ENCODE measurements at regions not wholly inside any gene's neighbourhood (a gene's known extent, or its start where the extent isn't known, plus 50 kb on each side); places are given as distances from the start of the nearest gene placed in this dataset.

DNA sequence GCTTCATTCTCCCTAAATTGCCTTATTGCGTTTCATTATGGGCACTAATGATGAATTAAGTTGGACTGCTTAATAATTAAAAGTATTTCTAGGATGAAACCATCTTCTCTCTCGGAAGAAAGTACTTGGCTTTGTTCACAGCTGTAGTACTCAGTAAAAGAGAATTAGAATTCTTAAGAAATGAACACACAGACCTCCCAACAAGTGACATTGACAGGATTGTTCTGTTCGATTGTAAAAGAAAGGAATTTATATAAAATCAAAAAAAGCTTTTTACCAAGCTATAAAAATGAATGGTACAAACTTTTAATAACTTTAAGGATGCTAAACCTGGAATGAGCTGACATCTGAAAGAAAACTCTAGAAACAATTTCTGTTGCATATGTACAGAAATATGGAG lies 416.4 kb upstream of the THRB start:
- H3K36me3 ChIP-seq (ENCODE audit: insufficient read depth) = no peaks in the 10 kb centered on the region
- no peak overlapping the region for H3K27ac ChIP-seq (ENCODE audit: low read depth)
- H3K4me3 ChIP-seq (ENCODE audit: low read depth, low read length) = no peak overlapping the region
- DNase-seq (ENCODE audit: extremely low spot score) = no peak
- no peaks in the 10 kb centered on the region for H3K4me1 ChIP-seq (ENCODE audit: insufficient read depth)
- WGBS = 54% methylated on average over 3 of the region's 3 CpGs

DNA sequence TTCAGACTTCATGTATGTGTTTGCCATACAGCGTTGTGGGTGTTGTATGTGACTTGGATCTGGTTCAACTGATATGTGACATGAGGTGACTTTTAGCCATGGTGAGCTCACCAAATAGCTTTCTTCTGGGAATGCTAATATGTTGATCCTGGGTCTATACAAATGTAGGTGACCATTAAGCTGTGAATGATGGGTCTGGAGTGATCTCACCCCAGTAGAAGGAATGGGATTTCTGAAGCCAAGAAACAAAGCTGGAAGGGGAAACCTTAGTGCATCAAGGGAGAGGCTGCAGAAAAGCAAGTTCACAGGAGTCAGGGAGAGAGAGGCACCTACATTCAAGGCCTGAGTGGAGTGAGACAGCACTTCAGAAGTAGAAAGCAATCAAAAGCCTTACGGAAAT lies 421.0 kb upstream of the THRB start:
- WGBS = 94% methylated on average over 2 of the region's 2 CpGs
- Histone ChIP-seq H3K36me3 (ENCODE audit: insufficient read depth) (no peaks in the 10 kb centered on the region), H3K4me3 (ENCODE audit: low read depth, low read length) (no peak overlapping the region), H3K27ac (ENCODE audit: low read depth) (no peak overlapping the region), H3K4me1 (ENCODE audit: insufficient read depth) (no peaks in the 10 kb centered on the region)
- DNase-seq (ENCODE audit: extremely low spot score) = no peak

DNA sequence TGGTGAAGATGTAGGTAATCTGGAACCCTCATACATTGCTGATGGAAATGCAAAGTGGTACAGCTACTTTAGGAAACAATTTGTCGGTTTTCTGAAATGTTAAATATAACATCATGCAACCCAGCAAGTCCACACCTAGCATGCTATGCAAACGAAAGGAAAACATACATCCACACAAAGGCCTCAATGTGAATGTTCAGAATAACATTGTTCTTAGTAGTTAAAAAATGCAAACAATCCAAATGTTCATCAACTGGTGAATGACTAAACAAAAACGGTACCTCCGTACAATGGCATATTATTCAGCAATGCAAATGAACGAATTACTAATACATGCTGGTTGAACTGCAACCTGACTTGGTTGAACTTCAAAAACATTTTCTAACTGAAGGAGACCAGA lies 423.3 kb upstream of the THRB start:
- Histone ChIP-seq H3K27ac (ENCODE audit: low read depth) (no peak overlapping the region), H3K4me3 (ENCODE audit: low read depth, low read length) (no peak overlapping the region), H3K4me1 (ENCODE audit: insufficient read depth) (no peaks in the 10 kb centered on the region), H3K36me3 (ENCODE audit: insufficient read depth) (no peaks in the 10 kb centered on the region)
- DNase-seq (ENCODE audit: extremely low spot score) = no peak
- WGBS = 95% methylated on average over 5 of the region's 5 CpGs

GRCh38 chr3:24923570-24923969 lies 428.9 kb upstream of the THRB start:
- no peak for DNase-seq (ENCODE audit: extremely low spot score)
- H3K36me3 ChIP-seq (ENCODE audit: insufficient read depth) = no peaks in the 10 kb centered on the region
- H3K4me3 ChIP-seq (ENCODE audit: low read depth, low read length) = no peak overlapping the region
- no peak overlapping the region for H3K27ac ChIP-seq (ENCODE audit: low read depth)
- WGBS = 83% methylated on average over 2 of the region's 2 CpGs
- no peaks in the 10 kb centered on the region for H3K4me1 ChIP-seq (ENCODE audit: insufficient read depth)

GRCh38 chr3:24929521-24929920 lies 434.9 kb upstream of the THRB start:
- WGBS = 90% methylated on average over 1 of the region's 1 CpG

DNA sequence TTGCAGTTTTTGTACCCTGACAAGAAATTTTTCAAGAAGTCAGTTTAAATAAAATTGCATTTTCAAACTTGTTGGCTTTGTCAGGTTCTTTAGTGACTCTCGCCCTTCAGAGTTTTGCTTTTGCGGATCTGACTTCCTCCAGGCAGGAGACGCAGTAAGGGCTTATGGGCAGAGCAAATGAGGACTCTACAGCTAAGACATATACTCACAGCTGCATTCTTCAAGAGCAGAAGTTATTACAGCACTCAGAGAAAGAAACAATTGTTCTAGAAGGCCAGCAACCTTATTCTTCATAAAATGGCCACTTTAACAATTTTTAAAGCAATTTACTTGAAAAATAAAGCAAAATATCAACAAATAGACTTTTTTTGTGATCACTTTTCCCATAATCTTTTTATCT lies 438.8 kb upstream of the THRB start:
- no peak for DNase-seq (ENCODE audit: extremely low spot score)
- Histone ChIP-seq H3K4me1 (ENCODE audit: insufficient read depth) (no peaks in the 10 kb centered on the region), H3K4me3 (ENCODE audit: low read depth, low read length) (no peak overlapping the region), H3K27ac (ENCODE audit: low read depth) (no peak overlapping the region), H3K36me3 (ENCODE audit: insufficient read depth) (no peaks in the 10 kb centered on the region)
- WGBS = 97% methylated on average over 3 of the region's 3 CpGs

More at GRCh38 chr3:24929521-24929920, 434.9 kb upstream of the THRB start:
- no peak for DNase-seq (ENCODE audit: extremely low spot score)
- Histone ChIP-seq H3K4me3 (ENCODE audit: low read depth, low read length) (no peak overlapping the region), H3K27ac (ENCODE audit: low read depth) (no peak overlapping the region), H3K4me1 (ENCODE audit: insufficient read depth) (no peaks in the 10 kb centered on the region), H3K36me3 (ENCODE audit: insufficient read depth) (no peaks in the 10 kb centered on the region)

DNA sequence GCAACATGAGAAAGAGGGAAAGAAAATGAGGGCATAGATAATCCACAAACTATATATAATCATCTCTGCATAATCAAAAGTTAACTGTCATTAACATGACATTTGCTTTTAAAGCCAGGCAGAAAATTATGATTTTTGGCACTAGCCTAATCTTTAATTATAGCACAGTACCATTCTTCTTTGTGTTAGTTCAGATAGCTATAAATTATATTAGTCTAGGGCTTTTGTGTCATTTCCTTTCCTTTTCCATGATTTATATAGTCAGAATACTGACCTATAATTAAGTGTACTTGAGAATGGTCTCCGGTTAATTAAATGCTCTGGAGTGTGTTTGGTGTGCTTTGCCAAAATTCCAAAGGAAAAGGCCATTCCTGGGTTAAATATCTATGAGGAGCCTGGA lies 441.9 kb upstream of the THRB start:
- H3K4me3 ChIP-seq (ENCODE audit: low read depth, low read length) = no peak overlapping the region
- 68% methylated on average over 1 of the region's 1 CpG for WGBS
- no peaks in the 10 kb centered on the region for H3K4me1 ChIP-seq (ENCODE audit: insufficient read depth)
- no peaks in the 10 kb centered on the region for H3K36me3 ChIP-seq (ENCODE audit: insufficient read depth)
- no peak overlapping the region for H3K27ac ChIP-seq (ENCODE audit: low read depth)
- DNase-seq (ENCODE audit: extremely low spot score) = no peak

- H3K27ac ChIP-seq (ENCODE audit: low read depth) = no peak overlapping the region
- no peaks in the 10 kb centered on the region for H3K36me3 ChIP-seq (ENCODE audit: insufficient read depth)
- WGBS = 55% methylated on average over 5 of the region's 5 CpGs
- no peaks in the 10 kb centered on the region for H3K4me1 ChIP-seq (ENCODE audit: insufficient read depth)
- no peak overlapping the region for H3K4me3 ChIP-seq (ENCODE audit: low read depth, low read length)
- DNase-seq (ENCODE audit: extremely low spot score) = peak; percentile 26
These were observed 442.6 kb upstream of the THRB start for GRCh38 chr3:24937228-24937627.

- WGBS = 72% methylated on average over 5 of the region's 5 CpGs
- Histone ChIP-seq H3K4me1 (ENCODE audit: insufficient read depth) (no peaks in the 10 kb centered on the region), H3K36me3 (ENCODE audit: insufficient read depth) (no peaks in the 10 kb centered on the region), H3K27ac (ENCODE audit: low read depth) (no peak overlapping the region), H3K4me3 (ENCODE audit: low read depth, low read length) (no peak overlapping the region)
- no peak for DNase-seq (ENCODE audit: extremely low spot score)
These were observed 443.1 kb upstream of the THRB start for GRCh38 chr3:24937780-24938179.

- Histone ChIP-seq H3K4me1 (ENCODE audit: insufficient read depth) (no peaks in the 10 kb centered on the region), H3K4me3 (ENCODE audit: low read depth, low read length) (no peak overlapping the region), H3K36me3 (ENCODE audit: insufficient read depth) (no peaks in the 10 kb centered on the region), H3K27ac (ENCODE audit: low read depth) (no peak overlapping the region)
- no peak for DNase-seq (ENCODE audit: extremely low spot score)
- WGBS = 85% methylated on average over 3 of the region's 3 CpGs
These were observed 449.3 kb upstream of the THRB start for GRCh38 chr3:24943961-24944360.

DNA sequence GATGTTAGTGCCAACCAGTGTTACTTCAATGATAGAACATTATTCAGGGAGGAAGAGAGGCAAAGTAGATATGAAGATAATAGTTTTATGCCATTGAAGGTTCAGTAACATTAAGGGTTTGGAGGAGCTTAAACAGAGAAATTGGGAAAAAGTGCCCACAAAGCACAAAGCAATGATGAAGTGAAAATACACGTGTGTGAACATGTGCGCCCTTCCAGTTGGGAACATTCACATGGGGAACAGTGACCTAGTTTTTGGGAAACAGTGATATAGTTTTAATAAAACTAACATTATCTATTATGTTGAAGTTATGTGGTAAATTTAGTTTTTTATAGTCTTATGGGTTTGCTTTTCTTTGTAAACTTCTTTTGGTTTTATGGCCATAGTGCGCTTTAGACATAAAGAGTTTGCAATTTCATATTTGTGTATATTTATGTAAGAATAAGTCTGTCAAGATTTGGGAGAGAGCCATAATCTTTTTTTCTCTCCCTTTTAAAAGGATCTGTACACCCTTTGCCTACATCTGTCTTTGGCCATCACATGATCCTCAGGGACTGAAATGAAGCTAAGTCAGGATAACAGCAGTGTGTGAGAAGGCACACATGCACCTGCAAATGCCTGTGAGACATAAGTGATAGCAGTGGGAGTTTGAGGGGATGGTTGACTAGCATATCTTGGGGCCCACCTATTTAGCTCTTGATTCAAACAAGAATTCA lies 450.3 kb upstream of the THRB start:
- WGBS = 79% methylated on average over 3 of the region's 3 CpGs
- Histone ChIP-seq H3K4me3 (ENCODE audit: low read depth, low read length) (no peak overlapping the region), H3K27ac (ENCODE audit: low read depth) (no peak overlapping the region), H3K4me1 (ENCODE audit: insufficient read depth) (no peaks in the 10 kb centered on the region), H3K36me3 (ENCODE audit: insufficient read depth) (no peaks in the 10 kb centered on the region)
- DNase-seq (ENCODE audit: extremely low spot score) = no peak

DNA sequence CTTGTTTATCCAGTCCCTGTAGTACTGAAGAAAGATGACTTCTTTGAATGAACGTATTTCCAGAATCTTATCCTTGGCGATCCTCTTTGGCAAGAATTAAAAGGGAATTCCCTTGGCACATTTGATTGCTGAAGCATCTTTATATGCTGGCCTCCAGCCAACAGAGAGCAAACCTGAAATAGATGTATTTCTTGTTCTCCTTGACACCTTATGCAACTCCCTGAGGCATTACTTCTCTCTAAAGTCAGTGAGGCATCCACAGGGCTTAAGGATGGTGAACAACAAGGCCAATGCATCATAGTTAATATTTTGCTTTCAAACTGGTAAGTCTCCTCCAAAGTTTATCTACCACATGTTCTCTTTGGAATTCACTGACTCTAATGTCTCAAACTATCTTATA lies 450.9 kb upstream of the THRB start:
- no peaks in the 10 kb centered on the region for H3K4me1 ChIP-seq (ENCODE audit: insufficient read depth)
- H3K36me3 ChIP-seq (ENCODE audit: insufficient read depth) = no peaks in the 10 kb centered on the region
- H3K4me3 ChIP-seq (ENCODE audit: low read depth, low read length) = no peak overlapping the region
- DNase-seq (ENCODE audit: extremely low spot score) = no peak
- no peak overlapping the region for H3K27ac ChIP-seq (ENCODE audit: low read depth)
- 31% methylated on average over 2 of the region's 2 CpGs for WGBS

- Histone ChIP-seq H3K4me1 (ENCODE audit: insufficient read depth) (no peaks in the 10 kb centered on the region), H3K36me3 (ENCODE audit: insufficient read depth) (no peaks in the 10 kb centered on the region), H3K4me3 (ENCODE audit: low read depth, low read length) (no peak overlapping the region), H3K27ac (ENCODE audit: low read depth) (no peak overlapping the region)
- no peak for DNase-seq (ENCODE audit: extremely low spot score)
- 85% methylated on average over 4 of the region's 4 CpGs for WGBS
These were observed 452.5 kb upstream of the THRB start for GRCh38 chr3:24947103-24947502.

- Histone ChIP-seq H3K4me1 (ENCODE audit: insufficient read depth) (no peaks in the 10 kb centered on the region), H3K36me3 (ENCODE audit: insufficient read depth) (no peaks in the 10 kb centered on the region), H3K27ac (ENCODE audit: low read depth) (no peak overlapping the region), H3K4me3 (ENCODE audit: low read depth, low read length) (no peak overlapping the region)
- DNase-seq (ENCODE audit: extremely low spot score) = no peak
- 92% methylated on average over 4 of the region's 4 CpGs for WGBS
These were observed 456.5 kb upstream of the THRB start for GRCh38 chr3:24951180-24951579.

- H3K36me3 ChIP-seq (ENCODE audit: insufficient read depth) = no peaks in the 10 kb centered on the region
- WGBS = 84% methylated on average over 6 of the region's 6 CpGs
- DNase-seq (ENCODE audit: extremely low spot score) = no peak
These were observed 457.7 kb upstream of the THRB start for GRCh38 chr3:24952388-24952787.

More at GRCh38 chr3:24952388-24952787, 457.7 kb upstream of the THRB start:
- Histone ChIP-seq H3K4me1 (ENCODE audit: insufficient read depth) (no peaks in the 10 kb centered on the region), H3K4me3 (ENCODE audit: low read depth, low read length) (no peak overlapping the region), H3K27ac (ENCODE audit: low read depth) (no peak overlapping the region)
